ENCODE measurements at regions not wholly inside any gene's neighbourhood (a gene's known extent, or its start where the extent isn't known, plus 50 kb on each side); places are given as distances from the start of the nearest gene placed in this dataset.

DNA sequence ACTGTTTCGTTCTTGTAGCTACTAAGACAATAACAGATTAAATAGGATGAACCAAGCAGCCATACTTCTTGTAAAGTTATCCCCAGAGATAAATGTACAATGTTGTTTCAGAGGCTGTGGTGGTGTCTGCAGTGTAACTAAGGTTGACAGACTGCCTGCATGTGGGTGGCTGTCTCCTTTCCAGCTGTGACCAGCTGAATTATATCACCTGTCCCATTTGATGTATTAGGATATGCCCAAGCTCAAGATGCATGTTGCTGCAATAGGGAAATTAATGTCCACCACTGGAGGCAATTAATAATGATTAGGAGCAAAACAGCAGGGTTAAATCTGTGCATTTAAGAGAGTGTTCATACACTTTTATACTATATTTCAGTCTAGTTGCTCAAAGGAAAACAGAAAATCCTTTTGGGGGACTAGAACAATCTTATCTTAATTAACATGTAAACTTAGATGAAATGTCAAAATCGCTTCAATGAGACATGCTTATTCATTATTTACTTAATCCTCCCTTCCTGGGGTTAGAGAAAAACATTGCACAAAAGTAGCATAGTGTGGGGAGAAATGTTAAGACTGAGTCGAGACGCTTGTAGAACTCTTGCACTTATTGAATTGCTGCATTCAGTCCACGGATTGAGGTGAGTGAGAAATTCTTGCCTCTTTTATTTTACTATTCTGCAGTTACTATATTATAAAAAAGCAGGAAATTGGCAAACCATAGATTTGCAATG is 269.0 kb downstream of the SNX10 start:
- DNase-seq, result no peak

DNA sequence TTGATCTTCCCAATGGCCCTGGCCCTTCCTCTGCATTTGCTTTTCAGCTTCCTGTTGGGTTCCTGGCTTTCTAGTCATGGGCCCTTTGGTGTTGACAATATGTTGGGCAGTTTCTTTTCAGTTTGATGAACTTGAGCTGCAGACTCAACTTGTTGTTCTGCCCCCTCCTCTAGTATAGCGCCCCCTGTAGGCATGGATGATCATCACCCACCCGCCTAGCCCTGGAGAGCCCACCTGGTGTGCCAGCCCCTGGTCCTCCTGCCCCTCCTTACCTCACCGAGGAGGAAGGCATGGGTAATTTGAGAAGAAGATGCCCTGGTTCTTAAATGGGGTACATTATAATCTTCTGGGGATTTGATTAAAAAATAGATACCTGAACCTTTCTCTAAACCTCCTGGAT is 271.2 kb downstream of the SNX10 start:
- no peak for DNase-seq

DNA sequence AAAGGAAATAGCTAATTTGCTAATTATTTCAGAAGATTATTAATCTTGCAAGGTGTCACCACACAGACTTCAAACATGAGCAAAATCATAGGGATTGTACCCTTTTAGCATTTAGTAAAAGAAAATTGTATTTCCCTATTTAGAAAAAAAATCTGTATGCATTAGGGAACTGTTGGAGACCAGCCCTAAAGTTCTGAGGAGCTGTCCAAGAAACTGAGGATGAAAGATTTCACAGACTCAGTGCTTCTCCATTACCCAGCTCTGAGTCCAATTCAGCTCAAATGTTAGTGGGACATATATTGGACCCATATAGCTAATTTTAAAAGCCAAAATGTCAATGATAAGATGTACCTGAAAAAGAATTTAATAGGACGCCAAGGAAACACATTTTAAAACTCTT is 271.7 kb downstream of the SNX10 start:
- DNase-seq, result no peak

DNA sequence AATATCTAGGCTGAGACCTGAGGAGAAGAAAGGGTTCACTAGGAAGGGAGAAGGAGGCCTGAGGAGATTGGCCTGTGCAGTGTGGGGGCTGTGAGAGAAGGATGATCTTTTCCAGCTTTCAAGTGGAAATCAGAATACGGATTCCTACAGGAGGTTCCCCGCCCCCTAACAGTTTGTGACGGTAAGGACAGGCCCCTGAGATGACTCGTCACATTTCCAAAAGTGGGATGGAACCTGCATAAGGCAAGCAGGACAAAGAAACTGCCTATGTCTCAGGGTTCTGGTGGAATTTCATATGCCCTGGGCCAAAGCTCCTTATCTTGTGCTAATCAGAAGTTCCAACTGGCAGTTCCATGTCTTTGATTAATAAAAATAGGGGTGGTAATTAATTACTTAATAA is 275.6 kb downstream of the SNX10 start:
- DNase-seq, result no peak

DNA sequence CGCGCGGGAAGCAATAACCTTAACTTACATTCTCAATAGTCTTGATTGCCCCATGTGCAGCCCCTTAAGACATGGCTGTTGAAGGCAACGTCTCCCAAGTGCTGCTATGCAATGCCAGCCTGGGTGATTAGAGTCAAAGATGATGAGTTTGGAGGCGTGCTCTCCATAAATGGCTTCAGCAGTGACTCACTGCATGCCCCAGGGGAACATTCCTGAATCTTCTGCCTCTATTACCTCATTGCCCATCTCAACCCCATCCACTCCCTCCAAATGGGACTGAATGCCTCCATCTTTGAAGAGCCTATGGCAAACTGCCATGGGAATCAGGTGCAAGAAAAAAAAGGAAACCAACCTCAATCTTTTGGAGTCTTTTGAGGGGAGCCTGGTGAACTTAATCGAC is 282.8 kb downstream of the SNX10 start:
- DNase-seq, result no peak

DNA sequence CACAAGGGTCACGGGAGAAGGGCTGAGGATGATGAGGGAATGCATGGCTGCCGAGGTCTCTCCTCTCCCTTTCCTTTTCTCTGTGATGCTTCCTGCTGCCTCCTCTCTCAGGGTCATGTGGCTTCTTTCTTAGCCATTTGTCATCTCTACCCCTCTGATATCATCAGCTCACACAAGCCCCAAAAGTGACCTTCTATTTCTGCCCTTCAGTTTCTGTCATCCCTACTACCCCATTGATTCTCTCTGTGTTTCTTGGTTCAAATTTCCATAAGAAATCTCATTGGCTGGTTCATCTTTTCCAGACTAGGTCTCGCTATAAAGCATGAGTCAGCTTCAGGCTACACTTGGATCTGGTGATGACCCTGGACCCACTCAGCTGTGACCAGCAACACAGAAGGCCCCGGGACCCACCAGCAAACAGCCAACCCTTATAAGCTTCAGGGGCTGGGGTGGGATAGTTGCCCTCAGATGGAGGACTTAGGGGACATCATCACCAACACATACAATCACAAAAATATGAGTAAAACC is 284.3 kb downstream of the SKAP2 start:
- no peak for DNase-seq

DNA sequence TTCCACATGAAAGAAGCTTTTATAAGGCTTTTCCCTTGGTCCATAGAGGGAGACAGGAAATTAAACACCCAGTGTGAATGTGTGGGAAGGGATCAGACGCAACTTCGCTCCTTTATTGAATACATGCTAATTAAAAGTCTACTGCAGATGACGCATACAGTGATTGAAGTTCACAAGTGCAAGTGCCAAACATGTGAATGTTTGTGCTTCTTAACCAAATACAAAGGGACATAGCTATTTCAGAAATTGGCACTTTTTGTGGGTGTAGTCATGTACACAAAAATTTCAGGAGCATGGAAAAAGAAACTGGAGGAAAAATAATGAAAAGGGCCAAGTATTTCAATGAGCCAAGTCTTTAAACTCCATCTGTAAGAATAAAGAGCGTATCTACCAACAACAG is 283.7 kb downstream of the SKAP2 start:
- DNase-seq, result no peak

DNA sequence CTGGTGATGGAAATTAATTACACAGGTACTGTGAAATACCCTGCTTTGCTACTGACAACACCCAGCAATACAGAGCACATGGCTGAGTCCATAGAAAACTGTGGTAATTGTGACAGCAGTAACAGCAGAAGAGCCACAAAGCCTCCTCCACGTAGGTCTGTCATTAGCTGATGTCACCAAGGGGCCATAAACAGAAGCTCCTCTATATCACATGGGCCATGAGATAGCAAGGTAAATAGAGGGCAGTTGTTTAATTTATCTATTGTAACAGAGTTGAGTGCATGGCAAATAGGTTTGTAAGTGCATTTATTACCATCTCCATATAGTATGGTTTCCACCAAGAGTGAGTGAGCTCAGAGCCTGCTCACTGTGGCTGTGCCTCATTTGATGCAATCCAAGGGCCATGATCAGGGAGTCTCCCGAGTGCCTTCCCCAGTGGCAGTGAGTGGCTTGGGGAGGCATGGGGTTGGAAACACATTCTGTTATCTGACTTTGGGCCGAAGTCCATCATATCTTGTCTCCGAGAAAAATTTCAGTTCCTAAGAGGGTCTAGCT is 281.2 kb downstream of the SKAP2 start:
- DNase-seq, result no peak

DNA sequence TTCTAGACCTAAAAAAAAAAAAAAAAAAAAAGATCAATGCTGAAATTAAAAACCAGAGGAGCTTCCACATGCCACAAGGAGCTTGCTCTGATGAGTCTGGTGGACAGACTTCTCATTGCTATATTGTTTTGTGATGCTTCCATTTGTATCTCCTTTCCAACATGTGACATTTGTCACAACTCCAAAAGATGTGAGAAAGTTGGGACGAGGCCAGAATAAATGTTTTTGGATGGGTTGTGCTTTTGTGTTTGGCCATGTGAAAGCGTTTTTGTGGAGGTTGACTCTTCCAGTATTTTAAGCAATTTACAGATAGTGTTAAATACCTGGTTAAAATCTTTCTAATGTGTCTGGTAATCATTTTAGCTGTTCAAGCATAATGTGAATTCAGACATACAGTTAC is 280.1 kb downstream of the SKAP2 start:
- no peak for DNase-seq

DNA sequence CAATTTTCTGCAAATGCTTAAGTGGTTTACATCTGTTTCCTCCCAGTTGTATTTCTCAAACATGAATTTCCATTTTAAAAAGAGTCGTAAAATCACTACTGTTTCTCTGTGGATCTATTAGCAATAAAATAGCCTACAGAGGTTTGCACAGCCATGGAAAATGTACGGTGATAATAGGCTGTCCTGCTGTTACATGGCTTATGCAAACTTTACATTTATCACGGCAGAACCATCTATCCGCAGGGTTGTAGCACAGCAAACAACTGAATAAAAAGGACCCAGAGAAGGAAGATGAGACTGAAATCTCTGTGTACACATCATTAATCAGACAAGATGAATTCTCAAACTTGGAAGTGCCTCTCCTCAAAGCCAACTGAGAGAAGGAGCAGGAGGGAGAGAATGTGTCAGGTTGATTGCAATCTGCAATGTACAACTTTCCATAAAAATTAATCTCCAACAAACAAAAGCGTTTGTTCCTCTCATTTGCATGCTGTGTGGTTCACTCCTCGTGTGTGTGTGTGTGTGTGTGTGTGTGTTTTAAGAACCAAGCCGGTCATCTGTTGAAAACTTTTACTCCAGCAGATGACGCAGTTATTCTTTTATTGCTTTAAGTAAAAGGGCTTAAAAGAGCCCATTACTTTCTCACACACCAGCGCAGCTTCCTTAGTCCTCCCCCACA is 279.3 kb downstream of the SKAP2 start:
- no peak for DNase-seq

DNA sequence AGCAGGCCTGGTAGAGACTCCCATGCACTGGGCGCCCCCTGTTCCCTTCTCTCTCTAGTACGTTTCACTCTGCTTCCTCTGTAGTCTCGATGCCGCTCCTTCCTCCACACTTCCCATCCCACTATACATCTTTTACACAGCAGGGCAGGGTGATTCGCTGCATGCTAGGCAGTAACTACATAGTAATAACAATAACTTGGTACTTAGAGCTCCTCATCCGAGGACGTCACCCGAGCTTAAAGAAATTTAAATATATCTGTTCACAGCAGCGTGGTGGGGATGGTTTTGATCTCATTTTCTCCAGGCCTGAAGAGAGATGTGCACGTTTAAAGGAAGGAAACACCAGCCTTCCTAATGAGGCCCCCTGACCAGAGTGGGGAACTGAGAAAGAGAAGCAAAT is 276.9 kb downstream of the SKAP2 start:
- no peak for DNase-seq

DNA sequence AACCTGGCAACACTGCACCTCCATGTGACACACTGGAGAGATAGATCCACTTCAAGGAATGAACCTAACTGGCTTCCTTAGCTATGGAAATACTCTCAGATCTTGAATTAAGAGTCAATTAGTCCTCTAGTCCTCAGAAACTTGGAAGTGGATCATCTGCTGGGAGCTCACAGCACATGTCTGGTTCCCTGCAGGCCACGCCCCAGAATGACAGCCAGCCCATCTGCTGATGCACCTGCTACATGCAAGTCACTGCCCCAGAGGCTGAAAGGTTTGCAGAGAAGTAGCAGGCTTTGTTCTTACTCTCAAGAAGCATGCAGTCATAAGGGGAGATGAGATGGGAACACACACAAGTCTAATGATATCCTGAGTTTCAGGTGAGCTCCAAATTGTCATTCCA is 275.9 kb downstream of the SKAP2 start:
- DNase-seq, result no peak

DNA sequence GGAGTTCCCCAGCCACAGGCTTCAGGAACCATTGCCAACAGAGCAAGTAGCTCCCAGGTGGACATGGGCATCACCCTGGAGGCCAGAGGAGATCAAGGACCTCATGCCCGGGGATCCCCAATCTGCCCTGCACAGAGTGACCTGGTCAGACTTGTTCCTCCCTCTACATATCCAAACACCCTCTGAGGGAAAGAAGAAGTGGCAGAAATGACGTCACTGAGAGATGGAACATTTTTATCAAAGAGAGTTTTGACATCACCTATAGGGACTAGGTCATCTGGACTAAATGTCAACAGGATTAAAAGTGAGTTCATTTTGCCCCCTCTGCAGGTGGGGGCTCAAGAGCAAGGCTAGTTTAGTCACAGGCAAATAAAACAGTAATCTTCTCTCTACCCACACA is 273.7 kb downstream of the SKAP2 start:
- DNase-seq, result no peak

DNA sequence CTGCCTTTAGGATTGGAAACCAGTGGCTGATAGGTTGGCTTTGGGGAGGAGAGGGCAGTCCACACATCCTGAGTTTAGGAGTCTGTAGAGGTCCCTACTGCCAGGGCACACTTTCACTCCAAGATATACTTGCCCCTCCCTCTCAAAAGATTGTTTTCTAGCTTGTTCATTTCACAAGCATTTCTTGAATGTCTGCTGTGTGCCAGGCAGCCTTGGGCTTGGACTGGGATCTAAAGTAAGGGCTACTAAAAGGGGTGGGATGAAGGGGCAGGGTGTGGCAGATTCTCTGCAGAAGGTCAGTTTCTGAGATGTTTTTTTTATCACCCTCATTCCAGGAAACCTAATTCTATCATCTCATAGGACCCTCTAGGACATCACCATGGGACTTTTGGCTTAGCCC is 272.4 kb downstream of the SKAP2 start:
- no peak for DNase-seq

DNA sequence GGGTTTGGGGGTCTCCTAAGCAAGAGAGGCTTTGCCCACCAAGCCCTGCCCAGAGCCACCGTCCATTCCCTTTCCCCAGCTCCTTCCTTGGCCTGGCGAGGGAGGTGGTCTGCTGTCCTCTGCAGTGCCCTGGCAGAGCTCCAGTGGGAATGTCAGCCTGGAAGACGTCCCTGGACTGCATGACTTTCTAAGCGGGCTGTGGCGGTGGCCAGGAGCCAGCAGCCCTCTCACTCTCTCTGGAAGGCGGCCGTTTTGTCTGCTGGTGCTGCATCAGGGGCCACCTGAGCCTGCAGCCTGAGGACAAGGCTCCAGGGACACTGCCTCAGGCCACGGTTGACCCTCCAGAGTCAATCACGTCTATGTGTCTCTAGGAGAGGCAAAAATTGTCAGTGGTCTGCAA is 271.0 kb downstream of the SKAP2 start:
- peak; percentile 62 for DNase-seq

DNA sequence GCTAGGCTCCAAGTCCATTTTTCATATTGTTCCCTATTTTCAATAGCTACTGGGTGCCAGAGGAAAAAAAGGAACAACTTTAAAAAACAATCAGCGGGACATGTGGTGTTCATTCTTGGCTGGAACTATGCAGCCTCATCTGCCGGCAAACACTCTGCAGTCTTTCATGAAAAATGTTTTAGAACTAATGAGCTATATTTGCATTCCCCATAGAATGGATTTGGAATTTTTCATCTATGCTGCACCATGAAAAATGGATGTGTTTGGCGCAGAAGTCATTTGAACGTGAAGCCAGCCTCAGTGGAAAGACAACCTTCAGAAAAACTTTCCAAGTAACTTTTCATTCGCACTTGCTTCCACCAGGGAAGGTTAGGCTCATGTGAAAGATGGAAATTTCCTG is 270.5 kb downstream of the SKAP2 start:
- no peak for DNase-seq

DNA sequence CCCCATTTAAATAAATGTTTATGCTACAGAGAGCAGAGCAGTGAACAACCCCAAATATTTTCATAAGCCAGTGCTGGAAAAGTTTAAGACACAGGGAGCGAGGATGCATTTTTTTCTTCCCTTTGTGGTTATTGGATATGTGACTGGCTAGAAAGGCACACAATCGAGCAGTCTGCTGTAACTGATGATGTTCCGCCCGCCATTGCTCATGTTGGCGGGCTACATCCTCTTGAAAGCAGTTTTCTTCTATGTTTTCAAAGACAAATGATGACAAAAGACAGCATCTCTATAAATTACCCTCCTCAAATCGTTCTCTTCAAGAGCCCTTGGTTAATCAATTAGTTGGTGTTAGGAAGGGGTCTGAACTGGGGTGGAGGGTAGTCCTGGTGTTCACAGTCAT is 269.8 kb downstream of the SKAP2 start:
- no peak for DNase-seq

DNA sequence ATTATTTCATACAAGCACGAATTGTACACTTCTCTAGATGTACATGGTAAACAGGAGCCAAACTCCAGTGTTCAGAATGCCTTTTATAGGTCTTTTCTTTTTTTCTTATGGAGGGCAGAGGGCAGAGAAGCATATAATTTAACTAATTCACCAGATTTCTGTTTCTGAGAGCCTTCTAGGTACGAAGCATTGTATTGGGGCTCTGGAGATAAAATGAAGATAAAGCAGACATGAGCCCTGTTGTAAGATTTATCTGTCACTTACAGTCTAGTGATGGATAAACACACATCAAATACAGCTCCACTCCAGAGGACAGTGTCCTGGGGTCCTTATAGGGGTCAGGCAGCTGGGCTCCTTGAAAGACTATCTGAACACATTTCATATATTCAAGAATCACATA is 265.5 kb downstream of the SKAP2 start:
- DNase-seq, result no peak

DNA sequence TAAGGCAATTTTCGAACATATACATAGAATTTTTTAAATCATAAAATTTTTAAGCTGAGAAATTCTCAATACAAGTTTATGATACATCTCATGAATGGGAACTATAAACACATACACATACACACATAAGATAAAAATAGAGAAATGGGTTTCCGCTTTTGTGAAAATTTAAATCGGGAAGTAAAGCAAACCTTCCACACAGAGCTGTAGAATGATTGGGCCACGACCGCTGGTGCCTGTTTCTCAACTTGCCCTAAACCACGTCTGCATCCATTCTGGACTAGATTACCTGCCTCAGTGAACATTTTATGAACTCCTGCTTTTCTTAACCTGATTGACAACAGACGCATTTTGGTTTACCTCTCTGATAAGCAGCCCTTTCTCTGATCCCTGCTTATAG is 264.4 kb downstream of the SKAP2 start:
- no peak for DNase-seq

DNA sequence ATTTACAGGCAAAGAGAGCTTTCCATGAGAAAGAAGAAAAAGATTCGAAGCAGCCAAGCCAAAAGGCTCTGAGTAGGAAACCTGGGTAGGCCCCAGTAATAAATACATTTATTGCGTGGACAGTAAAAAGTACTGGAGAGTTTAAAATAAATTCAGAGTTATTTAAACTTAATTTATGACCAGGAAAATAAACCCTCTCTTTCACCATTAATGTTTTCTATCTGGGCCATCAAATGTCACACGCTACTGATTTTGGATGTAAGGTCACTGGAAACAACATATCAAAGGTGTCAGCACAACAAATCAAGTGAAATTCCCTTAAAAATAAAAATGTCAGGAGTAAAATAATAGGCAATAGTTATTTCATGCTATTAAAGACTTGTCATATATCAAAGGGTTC is 264.0 kb downstream of the SKAP2 start:
- no peak for DNase-seq

DNA sequence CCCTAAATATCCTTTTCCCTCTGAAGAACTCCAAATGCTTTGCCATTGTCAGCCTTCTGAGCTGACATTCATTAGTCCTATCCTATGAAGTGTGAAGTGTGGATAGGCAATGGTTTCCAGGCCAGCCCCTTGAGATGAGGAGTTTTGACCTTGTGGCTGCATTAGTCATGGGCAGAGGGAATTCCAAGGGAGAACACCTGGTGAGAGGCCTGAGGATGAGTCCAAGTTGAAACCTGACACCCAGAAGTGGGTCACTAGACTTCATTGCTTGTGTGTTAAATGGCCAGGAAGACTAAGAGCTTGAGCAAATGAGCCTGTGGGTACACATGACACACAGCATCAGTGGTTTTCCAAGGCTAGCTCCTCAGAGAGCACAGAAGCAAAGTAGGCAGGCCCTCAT is 260.8 kb downstream of the SKAP2 start:
- DNase-seq, result no peak

DNA sequence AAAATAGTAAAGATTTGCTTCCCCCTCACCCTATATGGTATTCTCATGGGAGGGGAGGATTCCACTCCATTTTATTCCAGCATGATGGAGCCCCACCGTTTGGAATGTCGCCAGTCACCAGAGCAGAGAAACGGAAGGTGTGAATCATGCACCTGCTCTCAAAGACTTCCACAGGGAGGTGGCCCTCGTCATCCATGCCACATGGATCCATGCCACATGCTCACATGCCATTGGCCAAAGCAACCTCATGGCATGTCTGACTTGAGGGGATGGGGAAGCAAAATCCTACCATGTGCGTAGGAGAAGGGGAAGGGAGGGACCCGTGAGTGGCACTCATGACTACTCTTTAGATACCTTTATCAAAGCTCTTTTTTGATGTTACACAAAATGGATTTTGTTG is 256.0 kb downstream of the SKAP2 start:
- no peak for DNase-seq

DNA sequence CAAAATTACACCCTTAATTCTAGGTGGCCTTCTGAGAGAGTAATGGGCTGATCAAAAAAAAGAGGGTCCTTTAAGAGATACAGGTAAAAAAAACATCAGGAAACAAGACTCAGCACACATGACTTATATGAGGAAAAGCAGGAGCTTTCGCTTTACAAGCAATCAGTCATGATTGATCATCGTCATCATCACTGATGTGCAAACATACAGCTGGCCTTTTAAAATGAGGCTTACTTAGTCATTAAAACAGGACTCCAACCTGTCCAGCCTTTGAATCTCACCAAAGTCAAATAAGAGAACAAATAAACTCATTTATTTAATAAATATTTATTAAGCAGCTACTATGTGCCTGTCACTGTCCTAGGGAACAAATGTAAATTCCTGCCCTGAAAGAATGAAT is 255.3 kb downstream of the SKAP2 start:
- no peak for DNase-seq

DNA sequence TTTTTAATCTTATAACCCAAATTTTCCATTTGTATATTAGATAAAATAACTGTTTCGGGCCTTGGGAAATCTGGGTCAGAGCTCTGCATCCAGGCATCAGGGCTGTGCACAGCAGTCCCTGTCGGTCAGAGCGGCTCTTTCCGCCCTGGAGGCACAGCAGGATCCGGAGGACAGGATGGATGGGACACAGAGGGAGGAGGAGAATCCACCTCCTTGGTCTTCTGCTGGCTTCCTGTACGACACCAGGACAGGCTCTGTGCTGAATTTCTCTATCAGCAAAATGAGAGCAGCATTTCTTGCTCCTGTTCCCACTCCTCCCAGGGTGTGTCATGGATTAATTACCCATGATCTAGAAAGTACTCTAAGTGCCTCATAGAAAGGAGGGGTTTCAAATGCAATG is 254.9 kb downstream of the SKAP2 start:
- DNase-seq, result no peak

DNA sequence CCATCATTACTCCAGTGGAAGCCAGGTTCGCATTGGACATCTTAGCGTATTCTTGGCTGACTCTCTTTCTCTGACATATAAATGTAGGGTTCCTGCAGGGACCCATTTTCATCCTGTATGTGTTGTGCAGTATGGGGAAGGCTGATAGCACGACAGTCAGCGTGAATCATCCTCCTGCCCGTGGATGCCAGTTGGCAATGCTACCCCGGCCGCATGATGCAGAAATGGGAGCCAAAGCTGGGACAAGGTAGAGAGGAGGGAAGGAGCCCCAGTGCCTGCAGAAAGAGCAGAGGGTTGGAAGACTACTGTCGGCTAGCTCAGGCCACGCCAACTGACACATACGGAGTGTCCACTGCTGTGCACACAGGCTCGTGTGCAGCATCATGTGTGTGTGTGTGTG is 251.6 kb downstream of the SKAP2 start:
- no peak for DNase-seq
